ENCODE measurements at regions not wholly inside any gene's neighbourhood (a gene's known extent, or its start where the extent isn't known, plus 50 kb on each side); places are given as distances from the start of the nearest gene placed in this dataset.

DNA sequence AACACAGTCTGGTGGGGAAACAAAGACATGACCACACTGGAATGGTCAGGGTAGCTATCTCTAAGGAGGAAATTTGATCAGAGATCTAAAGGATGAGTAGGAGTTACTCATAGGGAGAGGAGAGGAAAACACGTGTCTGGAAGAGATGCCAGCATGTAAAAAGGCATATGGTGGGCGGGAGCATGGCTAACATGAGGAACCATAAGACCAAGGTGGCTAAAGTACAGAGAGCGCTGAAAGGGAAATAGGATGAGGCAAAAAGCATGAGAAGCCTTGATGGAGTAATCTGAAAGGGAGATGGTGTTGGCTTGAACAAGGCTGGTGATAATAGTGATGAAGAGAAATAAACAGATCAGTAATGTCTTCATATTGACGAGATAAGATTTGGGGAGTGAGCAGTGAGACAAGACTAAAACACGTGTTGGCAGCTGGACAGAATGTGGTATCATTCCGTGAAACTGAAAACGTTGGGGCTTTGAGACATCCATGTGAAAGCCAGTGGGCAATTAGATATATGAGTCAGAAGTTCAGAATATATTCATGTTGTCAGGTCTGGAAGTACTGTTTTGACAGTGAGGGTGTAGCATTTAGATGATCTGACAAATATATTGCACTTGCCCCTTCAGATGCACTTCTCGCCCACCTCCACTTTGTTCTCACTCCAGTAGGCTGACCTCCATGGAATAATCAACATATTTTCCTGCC is 209.1 kb upstream of the KCNN2 start:
- no peaks in the 10 kb centered on the region for H3K36me3 ChIP-seq
- H3K9me3 ChIP-seq: peaks cover 4% of the 10 kb centered on the region
- intact Hi-C loops (cut with DNase I): no loop called here
- H3K27ac ChIP-seq: no peak overlapping the region
- no peaks in the 10 kb centered on the region for H3K27me3 ChIP-seq
- H3K4me1 ChIP-seq: no peaks in the 10 kb centered on the region
- no peak for TF ChIP-seq CTCF (IDR thresholded peaks at IDR 0.05)
- ATAC-seq (no peak), DNase-seq (no peak)
- no peak overlapping the region for H3K4me3 ChIP-seq

GRCh38 chr5:114153392-114153791 is 208.5 kb upstream of the KCNN2 start:
- intact Hi-C loops (cut with DNase I): no loop called here
- TF ChIP-seq CTCF (IDR thresholded peaks at IDR 0.05): no peak
- DNase-seq (no peak), ATAC-seq (no peak)
- peaks cover 4% of the 10 kb centered on the region for H3K9me3 ChIP-seq
- no peak overlapping the region for H3K27ac ChIP-seq
- no peaks in the 10 kb centered on the region for H3K36me3 ChIP-seq
- H3K4me3 ChIP-seq: no peak overlapping the region
- H3K27me3 ChIP-seq: no peaks in the 10 kb centered on the region
- H3K4me1 ChIP-seq: no peaks in the 10 kb centered on the region

DNA sequence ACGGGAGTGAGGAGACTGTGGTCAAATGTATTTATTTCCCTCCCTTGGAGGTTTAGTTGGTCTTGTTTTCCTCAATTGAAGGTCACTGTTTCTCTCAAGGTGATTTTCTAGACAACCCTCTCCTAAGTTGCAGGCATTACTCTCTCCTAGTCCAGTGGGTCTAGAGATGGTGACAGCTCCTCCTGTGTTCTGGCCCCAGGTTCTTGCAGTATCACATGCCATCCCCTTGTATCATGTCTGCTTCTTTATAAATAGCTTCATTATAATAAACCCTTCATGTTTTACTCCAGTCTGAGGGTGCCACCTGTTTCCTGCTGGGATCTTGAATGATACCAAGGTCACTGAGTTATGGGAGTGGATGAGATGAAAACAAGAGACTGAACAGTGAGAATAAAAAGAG is 208.0 kb upstream of the KCNN2 start:
- no peaks in the 10 kb centered on the region for H3K4me1 ChIP-seq
- intact Hi-C loops (cut with DNase I): no loop called here
- peaks cover 4% of the 10 kb centered on the region for H3K9me3 ChIP-seq
- no peak for DNase-seq
- no peak for ATAC-seq
- H3K27ac ChIP-seq: no peak overlapping the region
- H3K36me3 ChIP-seq: no peaks in the 10 kb centered on the region
- no peak overlapping the region for H3K4me3 ChIP-seq
- no peaks in the 10 kb centered on the region for H3K27me3 ChIP-seq
- no peak for TF ChIP-seq CTCF (IDR thresholded peaks at IDR 0.05)

DNA sequence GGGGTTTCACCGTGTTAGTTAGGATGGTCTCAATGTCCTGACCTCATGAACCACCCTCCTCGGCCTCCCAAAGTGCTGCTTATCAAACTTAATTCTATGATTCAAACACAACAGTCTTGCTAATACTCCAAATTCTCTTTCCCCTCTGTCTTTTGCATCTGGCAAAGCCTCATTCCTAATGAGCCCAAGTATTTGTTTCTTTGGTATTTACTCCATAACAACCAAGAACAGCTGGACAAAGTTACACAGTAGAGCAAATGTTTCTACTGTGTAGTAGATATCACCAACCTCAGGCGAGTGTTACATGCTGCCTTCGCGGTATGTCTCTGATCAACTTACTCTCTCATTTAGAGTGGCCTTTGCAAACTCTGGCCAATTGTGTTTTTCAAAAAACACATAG is 195.8 kb upstream of the KCNN2 start:
- H3K27me3 ChIP-seq: no peaks in the 10 kb centered on the region
- no peak overlapping the region for H3K27ac ChIP-seq
- TF ChIP-seq CTCF (IDR thresholded peaks at IDR 0.05): no peak
- intact Hi-C loops (cut with DNase I): no loop called here
- DNase-seq: no peak
- no peaks in the 10 kb centered on the region for H3K9me3 ChIP-seq
- no peak for ATAC-seq
- H3K4me3 ChIP-seq: no peak overlapping the region
- H3K4me1 ChIP-seq: no peaks in the 10 kb centered on the region
- H3K36me3 ChIP-seq: no peaks in the 10 kb centered on the region

- DNase-seq (no peak), ATAC-seq (no peak)
- H3K9me3 ChIP-seq: peaks cover 7% of the 10 kb centered on the region
- no peak for TF ChIP-seq CTCF (IDR thresholded peaks at IDR 0.05)
- no peaks in the 10 kb centered on the region for H3K4me1 ChIP-seq
- H3K27me3 ChIP-seq: no peaks in the 10 kb centered on the region
- H3K27ac ChIP-seq: no peak overlapping the region
- intact Hi-C loops (cut with DNase I): no loop called here
- no peak overlapping the region for H3K4me3 ChIP-seq
- H3K36me3 ChIP-seq: no peaks in the 10 kb centered on the region
These were observed 187.7 kb upstream of the KCNN2 start for GRCh38 chr5:114174131-114174530.

DNA sequence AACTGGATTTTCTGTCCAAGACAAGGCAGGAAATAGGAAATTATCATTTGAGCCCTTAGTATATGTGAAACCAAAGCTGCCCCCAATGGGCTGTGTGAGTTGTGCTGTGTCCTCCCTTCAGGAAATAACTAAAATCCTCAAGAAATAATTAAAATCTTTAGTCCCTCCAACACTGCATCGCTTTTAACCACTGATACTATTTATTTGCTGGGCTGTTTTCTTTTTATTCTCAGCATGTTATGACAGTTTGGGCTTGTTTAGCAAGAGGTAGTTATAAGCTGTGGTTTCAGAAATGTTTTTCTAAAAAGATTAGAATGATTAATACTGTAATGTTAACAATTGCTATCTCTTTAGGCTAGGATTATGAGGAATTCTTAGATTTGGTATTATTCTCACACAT is 187.0 kb upstream of the KCNN2 start:
- intact Hi-C loops (cut with DNase I): no loop called here
- no peak overlapping the region for H3K27ac ChIP-seq
- ATAC-seq (no peak), DNase-seq (no peak)
- no peaks in the 10 kb centered on the region for H3K4me1 ChIP-seq
- H3K27me3 ChIP-seq: no peaks in the 10 kb centered on the region
- H3K36me3 ChIP-seq: no peaks in the 10 kb centered on the region
- H3K9me3 ChIP-seq: peaks cover 7% of the 10 kb centered on the region
- H3K4me3 ChIP-seq: no peak overlapping the region
- no peak for TF ChIP-seq CTCF (IDR thresholded peaks at IDR 0.05)
